Loucy (cell line): ENCODE measurements at regions not wholly inside any gene's neighbourhood (a gene's known extent, or its start where the extent isn't known, plus 50 kb on each side); places are given as distances from the start of the nearest gene placed in this dataset.

Experiments used
- CTCF ChIP-seq: fragments of 200-600 bp; sonication (generic); conservative IDR thresholded peaks from 2 replicates; pipeline ENCODE4 v1.5.1; 2014; ENCODE audit warnings: mild to moderate bottlenecking, antibody characterized with exemption, low read length
- EZH2phosphoT487 ChIP-seq: fragments of 200-600 bp; IDR thresholded peaks from 2 replicates; pipeline ENCODE4 v1.6.1; 2018; ENCODE audit warnings: antibody characterized with exemption, mild to moderate bottlenecking, moderate library complexity, borderline replicate concordance

DNA sequence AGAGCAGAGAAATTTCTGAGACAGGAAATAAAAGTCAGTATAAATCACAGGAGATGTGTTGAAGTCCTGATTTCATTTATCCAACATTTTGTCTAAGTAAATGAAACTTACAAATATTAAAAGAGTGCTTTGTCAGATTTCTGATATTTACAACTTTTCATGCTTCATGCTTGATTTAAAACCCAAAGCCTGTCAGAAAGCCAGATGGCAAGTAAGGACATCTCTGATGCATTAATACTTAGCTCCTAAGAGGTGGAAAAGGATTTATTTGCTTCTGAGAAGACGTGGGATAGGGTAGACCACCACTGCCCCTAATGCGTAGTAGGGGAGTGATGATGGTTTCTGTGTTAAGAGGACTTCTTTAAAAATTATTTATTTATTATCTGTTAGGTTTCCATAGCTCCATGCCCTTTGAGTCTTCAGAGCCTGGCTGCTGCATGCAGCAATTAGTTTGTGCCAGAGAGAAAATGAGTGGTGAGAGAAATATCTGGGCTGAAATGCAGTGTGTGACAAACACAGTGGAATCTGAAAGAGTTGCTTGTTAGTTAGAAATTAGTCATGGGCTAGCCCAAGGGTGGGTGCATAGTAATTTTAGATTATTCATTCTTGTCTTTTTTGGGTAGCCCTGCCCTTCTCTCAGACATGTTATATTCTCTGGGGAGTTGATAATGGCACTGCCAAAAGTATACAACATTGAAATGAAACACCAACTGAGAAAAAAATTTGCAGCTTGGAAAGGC, 333.8 kb downstream of the C4orf33 start:
- no peak for TF ChIP-seq CTCF
- TF ChIP-seq EZH2phosphoT487, result no peak
